Liver (tissue), 8 donors: ENCODE measurements at regions not wholly inside any gene's neighbourhood (a gene's known extent, or its start where the extent isn't known, plus 50 kb on each side); places are given as distances from the start of the nearest gene placed in this dataset.

Experiments used
- DNase-seq: peaks from one replicate; pipeline ENCODE4 v3.0.0-alpha.2; 2017; ENCODE audit warnings: low spot score
- H3K27ac ChIP-seq, 2 donors: one replicate each; pipeline ENCODE4 v1.7.0; 2013; ENCODE audit warnings: inconsistent platforms in 2 of 2, low read length in 2 of 2, control low read depth in 1 of 2, low read depth in 1 of 2, mild to moderate bottlenecking in 1 of 2
- H3K27me3 ChIP-seq, 4 donors: one replicate each; pipeline versions ENCODE4 v1.6.1 to v1.7.0; 2013; ENCODE audit warnings: low read length in 3 of 4, inconsistent platforms in 1 of 4, mild to moderate bottlenecking in 1 of 4, moderate library complexity in 1 of 4; ENCODE audit not compliant: control insufficient read depth in 4 of 4, insufficient read depth in 4 of 4
- H3K36me3 ChIP-seq, 4 donors: one replicate each; pipeline versions ENCODE4 v1.6.1 to v1.7.0; 2013; ENCODE audit warnings: low read length in 3 of 4, mild to moderate bottlenecking in 3 of 4, low read depth in 1 of 4, moderate library complexity in 1 of 4; ENCODE audit not compliant: control insufficient read depth in 4 of 4, insufficient read depth in 3 of 4
- H3K4me1 ChIP-seq, 4 donors: one replicate each; pipeline versions ENCODE4 v1.6.1 to v1.7.0; 2013; ENCODE audit warnings: low read length in 3 of 4, mild to moderate bottlenecking in 3 of 4, moderate library complexity in 1 of 4; ENCODE audit not compliant: control insufficient read depth in 4 of 4, insufficient read depth in 4 of 4
- H3K4me3 ChIP-seq, 3 donors: one replicate each; pipeline versions ENCODE4 v1.6.1 to v1.7.0; 2013; ENCODE audit warnings: low read length in 3 of 3, control low read depth in 1 of 3, low read depth in 1 of 3, mild to moderate bottlenecking in 1 of 3
- H3K9ac ChIP-seq, 2 donors: one replicate each; pipeline ENCODE4 v1.7.0; 2013; ENCODE audit warnings: low read length in 2 of 2, mild to moderate bottlenecking in 2 of 2, moderate library complexity in 2 of 2, control low read depth in 1 of 2, low read depth in 1 of 2
- H3K9me3 ChIP-seq, 4 donors: one replicate each; pipeline versions ENCODE4 v1.6.1 to v1.7.0; 2013; ENCODE audit warnings: low read length in 3 of 4; ENCODE audit not compliant: control insufficient read depth in 4 of 4
- EGR1 ChIP-seq, 2 donors: IDR thresholded peaks; 2 replicates each; pipeline ENCODE4 v1.6.1; 2016 to 2018; ENCODE audit warnings: antibody characterized with exemption in 2 of 2, low read depth in 2 of 2
- FOXA1 ChIP-seq: IDR thresholded peaks from 2 replicates; pipeline ENCODE4 v1.6.1; 2016; ENCODE audit warnings: antibody characterized with exemption
- FOXA2 ChIP-seq: IDR thresholded peaks from 2 replicates; pipeline ENCODE4 v1.6.1; 2016; ENCODE audit warnings: antibody characterized with exemption
- GABPA ChIP-seq, 2 donors: IDR thresholded peaks in 1 of 2; conservative IDR thresholded peaks in 1 of 2; 2 replicates each; pipeline ENCODE4 v1.6.1; 2016; ENCODE audit warnings: antibody characterized with exemption in 2 of 2, mild to moderate bottlenecking in 1 of 2, moderate library complexity in 1 of 2
- HNF4G ChIP-seq: IDR thresholded peaks from 2 replicates; pipeline ENCODE4 v1.6.1; 2016; ENCODE audit warnings: antibody characterized with exemption
- JUND ChIP-seq, 2 donors: IDR thresholded peaks; 2 replicates each; pipeline ENCODE4 v1.6.1; 2016; ENCODE audit warnings: antibody characterized with exemption in 2 of 2
- NR2F2 ChIP-seq: IDR thresholded peaks from 2 replicates; pipeline ENCODE4 v1.6.1; 2016; ENCODE audit warnings: antibody characterized with exemption
- RAD21 ChIP-seq, 2 donors: IDR thresholded peaks; 2 replicates each; pipeline ENCODE4 v1.6.1; 2016; ENCODE audit warnings: antibody characterized with exemption in 2 of 2, mild to moderate bottlenecking in 2 of 2
- RXRA ChIP-seq, 2 donors: IDR thresholded peaks; 2 replicates each; pipeline ENCODE4 v1.6.1; 2017 to 2018; ENCODE audit warnings: antibody characterized with exemption in 2 of 2, mild to moderate bottlenecking in 1 of 2
- SP1 ChIP-seq: IDR thresholded peaks from 2 replicates; pipeline ENCODE4 v1.6.1; 2018; ENCODE audit warnings: antibody characterized with exemption, mild to moderate bottlenecking
- TAF1 ChIP-seq: conservative IDR thresholded peaks from 2 replicates; pipeline ENCODE4 v1.6.1; 2016; ENCODE audit warnings: antibody characterized with exemption, mild to moderate bottlenecking
- YY1 ChIP-seq: IDR thresholded peaks from 2 replicates; pipeline ENCODE4 v1.6.1; 2016; ENCODE audit warnings: antibody characterized with exemption, mild to moderate bottlenecking
- WGBS: extraction: QIAGEN DNeasy Blood & Tissue Kit; methylation state at CpG from one replicate; pipeline ENCODE4 v1.1.7; 2013; 5-methylcytosine and 5-hydroxymethylcytosine counted together
- TF ChIP-seq, protein P1 (sequence below): IDR thresholded peaks from 2 replicates; pipeline ENCODE4 v1.6.1; 2016; ENCODE audit warnings: antibody characterized with exemption
- TF ChIP-seq, protein P2 (sequence below): IDR thresholded peaks from 2 replicates; pipeline ENCODE4 v1.6.1; 2016; ENCODE audit warnings: antibody characterized with exemption
- TF ChIP-seq, protein P3 (sequence below): IDR thresholded peaks from 2 replicates; pipeline ENCODE4 v1.6.1; 2016; ENCODE audit warnings: antibody characterized with exemption, mild to moderate bottlenecking
- TF ChIP-seq, protein P4 (sequence below): fragments of 150-350 bp; IDR thresholded peaks from 2 replicates; pipeline ENCODE4 v1.5.1; 2017; ENCODE audit warnings: improper control_type of control experiment, low read depth, low read length; ENCODE audit not compliant: missing input control
- donor health status: healthy.
- donor health status: healthy.
- donor health status: healthy.
- donor health status: healthy.
- donor health status: healthy.

DNA sequence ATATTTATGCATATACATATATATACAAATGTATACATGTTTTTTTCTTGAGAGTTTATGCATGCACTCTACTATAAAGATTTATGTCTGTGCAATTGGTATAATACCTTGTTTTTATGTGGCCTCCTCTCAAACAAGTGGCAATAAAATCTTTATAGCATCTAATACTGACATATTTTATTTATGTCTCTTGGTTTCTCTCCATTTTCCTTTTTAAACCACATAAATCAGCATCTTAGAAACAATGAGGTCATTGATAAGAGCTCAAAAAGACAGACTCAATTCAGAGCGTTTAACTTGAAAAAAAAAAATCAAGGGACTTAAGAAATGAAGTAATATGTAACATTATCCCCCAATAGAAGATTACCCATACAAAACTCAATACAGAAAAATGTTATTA is 1442.2 kb upstream of the ALCAM start:
- no peaks in the 10 kb centered on the region for H3K27me3 ChIP-seq
- H3K27ac ChIP-seq: no peak overlapping the region
- 70% methylated on average over 1 of the region's 1 CpG for WGBS
- no peak for DNase-seq
- no peak overlapping the region for H3K4me3 ChIP-seq
- TF ChIP-seq TAF1: no peak
- TF ChIP-seq RXRA (IDR thresholded peaks at IDR 0.05): no peak
- no peak for TF ChIP-seq EGR1 (IDR thresholded peaks at IDR 0.05; ENCODE audit: low read depth in 2 of 2)
- TF ChIP-seq, protein P1, sequence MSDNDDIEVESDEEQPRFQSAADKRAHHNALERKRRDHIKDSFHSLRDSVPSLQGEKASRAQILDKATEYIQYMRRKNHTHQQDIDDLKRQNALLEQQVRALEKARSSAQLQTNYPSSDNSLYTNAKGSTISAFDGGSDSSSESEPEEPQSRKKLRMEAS: no peak
- TF ChIP-seq, protein P2, sequence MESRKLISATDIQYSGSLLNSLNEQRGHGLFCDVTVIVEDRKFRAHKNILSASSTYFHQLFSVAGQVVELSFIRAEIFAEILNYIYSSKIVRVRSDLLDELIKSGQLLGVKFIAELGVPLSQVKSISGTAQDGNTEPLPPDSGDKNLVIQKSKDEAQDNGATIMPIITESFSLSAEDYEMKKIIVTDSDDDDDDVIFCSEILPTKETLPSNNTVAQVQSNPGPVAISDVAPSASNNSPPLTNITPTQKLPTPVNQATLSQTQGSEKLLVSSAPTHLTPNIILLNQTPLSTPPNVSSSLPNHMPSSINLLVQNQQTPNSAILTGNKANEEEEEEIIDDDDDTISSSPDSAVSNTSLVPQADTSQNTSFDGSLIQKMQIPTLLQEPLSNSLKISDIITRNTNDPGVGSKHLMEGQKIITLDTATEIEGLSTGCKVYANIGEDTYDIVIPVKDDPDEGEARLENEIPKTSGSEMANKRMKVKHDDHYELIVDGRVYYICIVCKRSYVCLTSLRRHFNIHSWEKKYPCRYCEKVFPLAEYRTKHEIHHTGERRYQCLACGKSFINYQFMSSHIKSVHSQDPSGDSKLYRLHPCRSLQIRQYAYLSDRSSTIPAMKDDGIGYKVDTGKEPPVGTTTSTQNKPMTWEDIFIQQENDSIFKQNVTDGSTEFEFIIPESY: no peak
- TF ChIP-seq NR2F2: no peak
- no peak for TF ChIP-seq YY1
- no peak for TF ChIP-seq FOXA1
- TF ChIP-seq HNF4G: no peak
- TF ChIP-seq, protein P3, sequence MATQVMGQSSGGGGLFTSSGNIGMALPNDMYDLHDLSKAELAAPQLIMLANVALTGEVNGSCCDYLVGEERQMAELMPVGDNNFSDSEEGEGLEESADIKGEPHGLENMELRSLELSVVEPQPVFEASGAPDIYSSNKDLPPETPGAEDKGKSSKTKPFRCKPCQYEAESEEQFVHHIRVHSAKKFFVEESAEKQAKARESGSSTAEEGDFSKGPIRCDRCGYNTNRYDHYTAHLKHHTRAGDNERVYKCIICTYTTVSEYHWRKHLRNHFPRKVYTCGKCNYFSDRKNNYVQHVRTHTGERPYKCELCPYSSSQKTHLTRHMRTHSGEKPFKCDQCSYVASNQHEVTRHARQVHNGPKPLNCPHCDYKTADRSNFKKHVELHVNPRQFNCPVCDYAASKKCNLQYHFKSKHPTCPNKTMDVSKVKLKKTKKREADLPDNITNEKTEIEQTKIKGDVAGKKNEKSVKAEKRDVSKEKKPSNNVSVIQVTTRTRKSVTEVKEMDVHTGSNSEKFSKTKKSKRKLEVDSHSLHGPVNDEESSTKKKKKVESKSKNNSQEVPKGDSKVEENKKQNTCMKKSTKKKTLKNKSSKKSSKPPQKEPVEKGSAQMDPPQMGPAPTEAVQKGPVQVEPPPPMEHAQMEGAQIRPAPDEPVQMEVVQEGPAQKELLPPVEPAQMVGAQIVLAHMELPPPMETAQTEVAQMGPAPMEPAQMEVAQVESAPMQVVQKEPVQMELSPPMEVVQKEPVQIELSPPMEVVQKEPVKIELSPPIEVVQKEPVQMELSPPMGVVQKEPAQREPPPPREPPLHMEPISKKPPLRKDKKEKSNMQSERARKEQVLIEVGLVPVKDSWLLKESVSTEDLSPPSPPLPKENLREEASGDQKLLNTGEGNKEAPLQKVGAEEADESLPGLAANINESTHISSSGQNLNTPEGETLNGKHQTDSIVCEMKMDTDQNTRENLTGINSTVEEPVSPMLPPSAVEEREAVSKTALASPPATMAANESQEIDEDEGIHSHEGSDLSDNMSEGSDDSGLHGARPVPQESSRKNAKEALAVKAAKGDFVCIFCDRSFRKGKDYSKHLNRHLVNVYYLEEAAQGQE: no peak
- TF ChIP-seq FOXA2: no peak
- no peak for TF ChIP-seq RAD21 (IDR thresholded peaks at IDR 0.05)
- no peak for TF ChIP-seq SP1
- no peak overlapping the region for H3K9ac ChIP-seq
- H3K9me3 ChIP-seq: no peaks in the 10 kb centered on the region
- H3K36me3 ChIP-seq: no peaks in the 10 kb centered on the region
- H3K4me1 ChIP-seq: peaks cover 0 to 1% (median 0%) of the 10 kb centered on the region in 4 donors

DNA sequence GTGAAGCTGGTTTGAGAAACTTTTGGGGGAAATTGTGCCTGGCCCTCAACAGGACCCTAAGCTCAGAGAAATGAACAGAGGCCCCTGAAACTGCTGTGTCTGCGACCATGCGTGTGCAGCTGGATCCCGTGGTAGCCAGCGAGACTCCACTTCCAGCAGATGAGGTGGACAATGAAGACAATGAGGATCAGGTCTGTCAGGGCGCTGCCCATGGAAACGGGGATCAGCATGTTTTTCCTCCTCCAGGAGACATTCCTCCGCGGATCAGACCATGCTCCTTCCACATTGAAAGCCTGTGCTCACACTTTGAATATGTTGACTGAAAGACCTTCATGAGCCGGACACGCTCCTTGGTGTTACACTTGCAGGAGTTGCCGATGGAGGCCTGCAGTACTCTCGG is 1439.8 kb upstream of the ALCAM start:
- Histone ChIP-seq H3K27me3 (no peaks in the 10 kb centered on the region), H3K4me3 (no peak overlapping the region), H3K9ac (no peak overlapping the region), H3K27ac (no peak overlapping the region), H3K36me3 (no peaks in the 10 kb centered on the region), H3K9me3 (no peaks in the 10 kb centered on the region), H3K4me1 (no peaks in the 10 kb centered on the region)
- DNase-seq: no peak
- 93% methylated on average over 12 of the region's 12 CpGs for WGBS
- TF ChIP-seq RXRA (IDR thresholded peaks at IDR 0.05) (no peak), FOXA2 (no peak), JUND (IDR thresholded peaks at IDR 0.05) (no peak), NR2F2 (no peak), RAD21 (IDR thresholded peaks at IDR 0.05) (no peak), HNF4G (no peak), GABPA (IDR thresholded peaks at IDR 0.05 in 1 of 2, conservative IDR thresholded peaks at IDR 0.05 in 1 of 2) (no peak), FOXA1 (no peak), EGR1 (IDR thresholded peaks at IDR 0.05; ENCODE audit: low read depth in 2 of 2) (no peak), YY1 (no peak), SP1 (no peak)
- TF ChIP-seq, protein P4, sequence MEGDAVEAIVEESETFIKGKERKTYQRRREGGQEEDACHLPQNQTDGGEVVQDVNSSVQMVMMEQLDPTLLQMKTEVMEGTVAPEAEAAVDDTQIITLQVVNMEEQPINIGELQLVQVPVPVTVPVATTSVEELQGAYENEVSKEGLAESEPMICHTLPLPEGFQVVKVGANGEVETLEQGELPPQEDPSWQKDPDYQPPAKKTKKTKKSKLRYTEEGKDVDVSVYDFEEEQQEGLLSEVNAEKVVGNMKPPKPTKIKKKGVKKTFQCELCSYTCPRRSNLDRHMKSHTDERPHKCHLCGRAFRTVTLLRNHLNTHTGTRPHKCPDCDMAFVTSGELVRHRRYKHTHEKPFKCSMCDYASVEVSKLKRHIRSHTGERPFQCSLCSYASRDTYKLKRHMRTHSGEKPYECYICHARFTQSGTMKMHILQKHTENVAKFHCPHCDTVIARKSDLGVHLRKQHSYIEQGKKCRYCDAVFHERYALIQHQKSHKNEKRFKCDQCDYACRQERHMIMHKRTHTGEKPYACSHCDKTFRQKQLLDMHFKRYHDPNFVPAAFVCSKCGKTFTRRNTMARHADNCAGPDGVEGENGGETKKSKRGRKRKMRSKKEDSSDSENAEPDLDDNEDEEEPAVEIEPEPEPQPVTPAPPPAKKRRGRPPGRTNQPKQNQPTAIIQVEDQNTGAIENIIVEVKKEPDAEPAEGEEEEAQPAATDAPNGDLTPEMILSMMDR: no peak
